GM18868 (cell line): ENCODE measurements at regions not wholly inside any gene's neighbourhood (a gene's known extent, or its start where the extent isn't known, plus 50 kb on each side); places are given as distances from the start of the nearest gene placed in this dataset.
"Not testable (repeated sequence)": the region's sequence is repeated elsewhere in the genome, so short reads cannot be mapped to it uniquely, and the experiment has no call there.

Source experiments
- ATAC-seq: cut with Tn5 transposase; IDR thresholded peaks from one replicate; pipeline ENCODE4 v1.9.1; 2021; ENCODE audit warnings: mild to moderate bottlenecking, moderate library complexity; ENCODE audit not compliant: unreplicated experiment

- ATAC-seq: peak; percentile 65
Measured at GRCh38 chr9:24351258-24351657, 194.4 kb downstream of the IZUMO3 start.

- no peak for ATAC-seq
Measured at GRCh38 chr9:24342457-24342856, 203.2 kb downstream of the IZUMO3 start.

- ATAC-seq: no peak
Measured at GRCh38 chr9:24333629-24334028, 212.1 kb downstream of the IZUMO3 start.

GRCh38 chr9:24298912-24299311 lies 246.8 kb downstream of the IZUMO3 start:
- no peak for ATAC-seq

- ATAC-seq: no peak
Measured at GRCh38 chr9:24297931-24298330, 247.8 kb downstream of the IZUMO3 start.

GRCh38 chr9:24296124-24296523 lies 249.6 kb downstream of the IZUMO3 start:
- ATAC-seq: no peak

- ATAC-seq: no peak
Measured at GRCh38 chr9:24293386-24293785, 252.3 kb downstream of the IZUMO3 start.

- no peak for ATAC-seq
Measured at GRCh38 chr9:24286761-24287160, 258.9 kb downstream of the IZUMO3 start.

GRCh38 chr9:24258626-24259025 lies 287.1 kb downstream of the IZUMO3 start:
- no peak for ATAC-seq

GRCh38 chr9:24257726-24258125 lies 288.0 kb downstream of the IZUMO3 start:
- no peak for ATAC-seq

GRCh38 chr9:24245988-24246387 lies 299.7 kb downstream of the IZUMO3 start:
- no peak for ATAC-seq

- no peak for ATAC-seq
Measured at GRCh38 chr9:24242576-24242975, 303.1 kb downstream of the IZUMO3 start.

- no peak for ATAC-seq
Measured at GRCh38 chr9:24218656-24219055, 327.0 kb downstream of the IZUMO3 start.

GRCh38 chr9:24210641-24211040 lies 335.1 kb downstream of the IZUMO3 start:
- ATAC-seq: no peak

GRCh38 chr9:24189986-24190385 lies 355.7 kb downstream of the IZUMO3 start:
- ATAC-seq: no peak

- not testable (repeated sequence) for ATAC-seq
Measured at GRCh38 chr9:24180572-24180971, 354.5 kb upstream of the ELAVL2 start.

- no peak for ATAC-seq
Measured at GRCh38 chr9:24144796-24145195, 318.8 kb upstream of the ELAVL2 start.

GRCh38 chr9:24135072-24135471 lies 309.0 kb upstream of the ELAVL2 start:
- not testable (repeated sequence) for ATAC-seq

- no peak for ATAC-seq
Measured at GRCh38 chr9:24132244-24132643, 306.2 kb upstream of the ELAVL2 start.

- no peak for ATAC-seq
Measured at GRCh38 chr9:24127519-24127918, 301.5 kb upstream of the ELAVL2 start.

GRCh38 chr9:24118190-24118589 lies 292.1 kb upstream of the ELAVL2 start:
- ATAC-seq: no peak

GRCh38 chr9:24096756-24097155 lies 270.7 kb upstream of the ELAVL2 start:
- no peak for ATAC-seq

GRCh38 chr9:24095246-24095645 lies 269.2 kb upstream of the ELAVL2 start:
- no peak for ATAC-seq

GRCh38 chr9:24090566-24090965 lies 264.5 kb upstream of the ELAVL2 start:
- ATAC-seq: no peak
